ENCODE measurements at regions not wholly inside any gene's neighbourhood (a gene's known extent, or its start where the extent isn't known, plus 50 kb on each side); places are given as distances from the start of the nearest gene placed in this dataset.
"Not testable (repeated sequence)": the region's sequence is repeated elsewhere in the genome, so short reads cannot be mapped to it uniquely, and the experiment has no call there.

DNA sequence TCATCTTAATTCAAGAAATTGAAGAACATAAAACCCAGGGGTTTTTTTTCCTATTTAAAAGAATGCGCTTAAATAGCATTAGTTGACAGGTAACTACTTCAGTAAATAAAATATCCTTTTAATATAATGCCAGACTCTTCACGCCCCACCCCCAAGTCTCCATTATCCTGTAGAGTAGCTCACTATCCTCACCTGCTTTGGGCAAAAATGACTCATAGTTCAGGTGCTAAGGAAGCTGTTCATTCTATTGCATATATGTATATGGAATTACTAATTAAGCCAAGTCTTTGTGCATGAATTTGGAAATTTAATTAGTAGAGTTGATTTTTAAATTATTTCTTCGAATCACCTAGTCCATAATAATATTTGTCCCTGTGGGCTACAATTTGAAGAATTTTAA is 656.8 kb upstream of the ANKRD30A start:
- H3K4me1 ChIP-seq = no peaks in the 10 kb centered on the region
- no peak for TF ChIP-seq CTCF (IDR thresholded peaks at IDR 0.05)
- intact Hi-C loops (cut with DNase I) = no loop called here
- H3K9me3 ChIP-seq = no peaks in the 10 kb centered on the region
- H3K36me3 ChIP-seq = no peaks in the 10 kb centered on the region
- H3K27ac ChIP-seq = no peak overlapping the region
- no peaks in the 10 kb centered on the region for H3K27me3 ChIP-seq
- no peak overlapping the region for H3K4me3 ChIP-seq
- H3K9ac ChIP-seq (ENCODE audit: low read depth in 2 of 2, low read length in 2 of 2) = no peak overlapping the region
- no peak for DNase-seq

DNA sequence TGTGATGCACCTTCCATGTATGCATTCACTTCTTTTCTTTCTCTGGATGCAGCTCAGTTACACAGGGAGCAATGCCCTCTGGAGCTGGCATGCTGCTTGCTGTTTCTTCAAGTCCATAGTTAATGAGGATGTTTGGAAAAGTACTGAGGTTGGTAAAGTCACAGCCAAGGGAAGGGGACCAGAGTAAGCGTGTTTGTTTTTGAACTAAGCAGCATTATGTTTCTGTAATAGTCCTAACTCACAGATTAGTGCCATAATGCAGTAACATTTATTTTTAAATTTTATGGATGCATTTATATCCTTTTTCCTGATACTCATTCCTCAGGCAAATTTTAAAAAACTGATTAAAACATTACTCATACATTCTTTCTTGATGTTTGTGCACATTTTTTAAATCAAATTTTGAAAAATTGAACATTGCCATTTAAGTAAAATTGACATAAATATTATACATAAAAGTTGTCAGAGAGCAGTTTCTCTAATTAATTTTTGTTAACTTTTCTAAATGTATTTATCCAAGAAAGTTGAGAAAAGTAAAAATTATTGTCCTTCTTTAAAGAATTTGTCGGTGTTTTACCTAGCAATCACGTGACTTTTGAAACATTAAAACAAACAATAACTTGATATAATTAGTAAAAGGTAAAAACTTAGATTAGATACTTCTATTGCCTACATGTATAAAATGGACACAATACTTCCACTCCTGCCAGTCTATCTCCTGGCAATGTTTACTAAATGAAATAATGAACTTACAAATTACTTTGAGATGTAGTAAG is 659.6 kb upstream of the ANKRD30A start:
- no peak for DNase-seq
- no peak for TF ChIP-seq CTCF (IDR thresholded peaks at IDR 0.05)
- intact Hi-C loops (cut with DNase I) = no loop called here
- H3K4me3 ChIP-seq = no peak overlapping the region
- no peaks in the 10 kb centered on the region for H3K36me3 ChIP-seq
- no peaks in the 10 kb centered on the region for H3K27me3 ChIP-seq
- no peak overlapping the region for H3K9ac ChIP-seq (ENCODE audit: low read depth in 2 of 2, low read length in 2 of 2)
- H3K9me3 ChIP-seq = no peaks in the 10 kb centered on the region
- no peak overlapping the region for H3K27ac ChIP-seq
- no peaks in the 10 kb centered on the region for H3K4me1 ChIP-seq

DNA sequence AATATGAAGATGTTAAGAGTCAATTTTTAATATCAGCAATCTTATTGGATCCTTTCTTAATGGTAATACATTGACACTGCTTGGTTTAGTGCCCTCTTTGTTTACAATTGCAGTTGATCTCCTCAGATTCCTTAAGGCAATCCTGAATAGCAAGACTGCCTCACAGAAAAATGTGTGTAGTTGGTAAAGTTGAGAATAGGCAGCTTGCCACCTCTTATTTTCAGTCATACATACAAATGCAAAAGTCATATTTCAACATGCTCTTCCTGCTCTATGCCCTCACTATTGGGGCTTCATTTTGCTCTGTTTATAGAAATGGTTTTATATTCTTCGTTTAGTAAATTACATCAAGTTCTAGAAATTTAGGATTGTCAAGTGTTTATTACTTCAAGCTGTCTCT is 661.1 kb upstream of the ANKRD30A start:
- no peaks in the 10 kb centered on the region for H3K4me1 ChIP-seq
- H3K27me3 ChIP-seq = no peaks in the 10 kb centered on the region
- intact Hi-C loops (cut with DNase I) = no loop called here
- H3K27ac ChIP-seq = no peak overlapping the region
- no peaks in the 10 kb centered on the region for H3K9me3 ChIP-seq
- H3K36me3 ChIP-seq = no peaks in the 10 kb centered on the region
- no peak overlapping the region for H3K4me3 ChIP-seq
- TF ChIP-seq CTCF (IDR thresholded peaks at IDR 0.05) = no peak
- DNase-seq = no peak
- H3K9ac ChIP-seq (ENCODE audit: low read depth in 2 of 2, low read length in 2 of 2) = no peak overlapping the region

DNA sequence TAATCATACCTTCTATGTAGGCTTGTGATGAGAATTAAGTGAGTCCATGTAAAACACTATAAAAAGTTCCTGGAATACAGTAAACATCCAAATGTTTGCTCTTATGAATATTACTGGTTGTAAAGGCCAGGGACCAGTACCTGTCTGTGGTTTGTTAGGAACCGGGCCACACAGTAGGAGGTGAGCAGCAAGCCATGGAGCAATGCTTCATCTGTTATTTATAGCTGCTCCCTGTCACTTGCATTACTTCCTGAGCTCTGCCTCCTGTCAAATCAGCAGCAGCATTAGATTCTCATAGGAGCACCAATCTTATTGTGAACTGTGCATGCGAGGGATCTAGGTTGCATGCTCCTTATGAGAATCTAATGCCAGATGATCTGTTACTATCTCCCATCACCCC is 662.0 kb upstream of the ANKRD30A start:
- H3K27ac ChIP-seq = no peak overlapping the region
- no peaks in the 10 kb centered on the region for H3K9me3 ChIP-seq
- no peak for TF ChIP-seq CTCF (IDR thresholded peaks at IDR 0.05)
- DNase-seq = no peak
- H3K9ac ChIP-seq (ENCODE audit: low read depth in 2 of 2, low read length in 2 of 2) = no peak overlapping the region
- H3K4me3 ChIP-seq = no peak overlapping the region
- no peaks in the 10 kb centered on the region for H3K27me3 ChIP-seq
- no peaks in the 10 kb centered on the region for H3K36me3 ChIP-seq
- intact Hi-C loops (cut with DNase I) = no loop called here
- no peaks in the 10 kb centered on the region for H3K4me1 ChIP-seq

DNA sequence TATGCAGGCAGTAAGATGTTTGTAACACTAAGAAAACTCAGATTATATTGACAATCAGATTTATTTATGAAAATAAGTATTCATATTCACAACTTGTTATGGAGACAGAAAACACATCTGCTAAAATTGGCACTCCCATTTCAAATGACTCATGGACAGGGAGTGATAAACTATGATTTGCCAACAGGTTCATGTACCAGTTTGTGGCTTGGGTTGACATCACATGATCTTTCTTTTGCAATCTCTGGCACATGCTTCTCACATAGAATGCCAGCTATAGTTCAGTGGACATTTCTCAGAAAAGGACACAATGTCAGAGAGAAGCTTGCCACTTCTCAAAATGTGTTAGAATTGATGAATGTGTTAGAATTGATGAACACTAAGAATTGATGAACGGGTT is 663.2 kb upstream of the ANKRD30A start:
- H3K27ac ChIP-seq = no peak overlapping the region
- H3K4me3 ChIP-seq = no peak overlapping the region
- H3K4me1 ChIP-seq = no peaks in the 10 kb centered on the region
- H3K36me3 ChIP-seq = no peaks in the 10 kb centered on the region
- H3K9me3 ChIP-seq = no peaks in the 10 kb centered on the region
- intact Hi-C loops (cut with DNase I) = no loop called here
- H3K9ac ChIP-seq (ENCODE audit: low read depth in 2 of 2, low read length in 2 of 2) = no peak overlapping the region
- H3K27me3 ChIP-seq = no peaks in the 10 kb centered on the region
- no peak for DNase-seq
- TF ChIP-seq CTCF (IDR thresholded peaks at IDR 0.05) = no peak

DNA sequence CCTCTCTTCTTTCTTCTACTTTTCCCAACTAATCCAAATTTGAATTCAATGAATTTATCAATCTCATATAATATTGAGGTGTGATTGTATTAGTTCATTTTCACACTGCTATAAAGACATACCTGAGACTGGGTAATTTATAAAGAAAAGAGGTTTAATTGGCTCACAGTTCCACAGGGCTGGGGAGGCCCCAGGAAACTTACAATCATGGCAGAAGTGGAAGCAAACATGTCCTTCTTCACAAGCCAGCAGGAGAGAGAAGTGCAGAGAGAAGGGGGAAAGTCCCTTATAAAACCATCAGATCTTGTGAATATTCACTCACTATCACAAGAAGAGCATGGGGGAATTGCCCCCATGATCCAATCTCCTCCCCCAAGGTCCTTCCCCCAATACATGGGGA is 667.0 kb upstream of the ANKRD30A start:
- DNase-seq; H3K27me3 ChIP-seq; intact Hi-C loops (cut with DNase I): not testable (repeated sequence)

More for the DNA sequence above, 667.0 kb upstream of the ANKRD30A start:
- H3K4me1 ChIP-seq; H3K4me3 ChIP-seq; H3K9ac ChIP-seq (ENCODE audit: low read depth in 2 of 2, low read length in 2 of 2); H3K36me3 ChIP-seq; H3K27ac ChIP-seq; H3K9me3 ChIP-seq: not testable (repeated sequence)
